ENCODE measurements at regions not wholly inside any gene's neighbourhood (a gene's known extent, or its start where the extent isn't known, plus 50 kb on each side); places are given as distances from the start of the nearest gene placed in this dataset.

- TF ChIP-seq CTCF (IDR thresholded peaks at IDR 0.05) (no peak), POLR2A (IDR thresholded peaks at IDR 0.05) (no peak)
Observed at GRCh38 chr19:30214651-30215051, 157.5 kb upstream of the ZNF536 start.

All from lower leg skin (tissue), 3 donors.